H1 (cell line): ENCODE measurements at regions not wholly inside any gene's neighbourhood (a gene's known extent, or its start where the extent isn't known, plus 50 kb on each side); places are given as distances from the start of the nearest gene placed in this dataset.
"Not testable (repeated sequence)": the region's sequence is repeated elsewhere in the genome, so short reads cannot be mapped to it uniquely, and the experiment has no call there.

Source experiments
- CTCF ChIA-PET: fragments of 300-600 bp; sonication (Branson Sonifier 250); formaldehyde crosslinking; loops from one replicate; lab custom pipeline; 2021; ENCODE audit not compliant: partially characterized antibody; lab: Charles Lee
- POLR2A ChIA-PET: fragments of 300-600 bp; sonication (Branson Sonifier 250); formaldehyde crosslinking; loops from one replicate; lab custom pipeline; 2021; ENCODE audit warnings: inconsistent platforms; ENCODE audit not compliant: partially characterized antibody; lab: Charles Lee
- DNase-seq, 2 experiments: peaks; one replicate each; pipeline versions ENCODE4 v3.0.0 to v3.0.0-alpha.2; 2010 to 2022; ENCODE audit warnings: low spot score in 2 of 2, low read depth in 1 of 2, mixed read lengths in 1 of 2
- FAIRE-seq: peaks from 2 replicates; lab custom pipeline; 2011; peaks lifted over from hg19 to GRCh38; lab: Jason Lieb, UNC
- H2AFZ ChIP-seq: 2 replicates; pipeline ENCODE4 v1.8.1; 2012; ENCODE audit warnings: low read length, inconsistent platforms
- H2AK5ac ChIP-seq: 2 replicates; pipeline ENCODE4 v1.6.1; 2013; ENCODE audit warnings: low read depth, low read length
- H2BK120ac ChIP-seq: replicated peaks from 2 replicates; pipeline ENCODE3; 2013; ENCODE audit warnings: low read depth, low read length, inconsistent platforms
- H2BK12ac ChIP-seq: 2 replicates; pipeline ENCODE4 v1.6.1; 2013; ENCODE audit warnings: low read depth, low read length
- H2BK15ac ChIP-seq: 2 replicates; pipeline ENCODE4 v1.6.1; 2013; ENCODE audit warnings: low read length
- H2BK20ac ChIP-seq: 2 replicates; pipeline ENCODE4 v1.6.1; 2013; ENCODE audit warnings: low read length
- H2BK5ac ChIP-seq: 2 replicates; pipeline ENCODE4 v1.6.1; 2013; ENCODE audit warnings: low read depth, low read length
- H3K14ac ChIP-seq: 2 replicates; pipeline ENCODE4 v1.6.1; 2013; ENCODE audit warnings: inconsistent platforms; ENCODE audit not compliant: insufficient read length
- H3K18ac ChIP-seq: 2 replicates; pipeline ENCODE4 v1.6.1; 2013; ENCODE audit warnings: low read length; ENCODE audit errors: extremely low read depth
- H3K23ac ChIP-seq: 2 replicates; pipeline ENCODE4 v1.6.1; 2013; ENCODE audit warnings: inconsistent platforms; ENCODE audit not compliant: insufficient read length
- H3K23me2 ChIP-seq: 2 replicates; pipeline ENCODE4 v1.6.1; 2013; ENCODE audit warnings: low read depth, low read length
- H3K27ac ChIP-seq: 2 replicates; pipeline ENCODE4 v1.6.1; 2011; ENCODE audit warnings: low read depth, low read length, inconsistent platforms
- H3K27me3 ChIP-seq, 4 experiments: replicated peaks in 1 of 4; 1 replicate in 1 of 4; 2 replicates in 3 of 4; pipeline versions ENCODE4 v1.6.1 to v1.8.1; 2011 to 2013; ENCODE audit warnings: low read length in 3 of 4, mild to moderate bottlenecking in 3 of 4, inconsistent platforms in 2 of 4, mixed read lengths in 2 of 4, moderate library complexity in 1 of 4; ENCODE audit not compliant: control insufficient read depth in 3 of 4, insufficient read depth in 3 of 4; ENCODE audit errors: extremely low read depth in 1 of 4
- H3K36me3 ChIP-seq, 4 experiments: 2 replicates each; pipeline versions ENCODE4 v1.6.1 to v1.8.1; 2011 to 2013; ENCODE audit warnings: mild to moderate bottlenecking in 4 of 4, low read length in 3 of 4, moderate library complexity in 2 of 4, control low read depth in 1 of 4, inconsistent platforms in 1 of 4; ENCODE audit not compliant: insufficient read depth in 4 of 4, control insufficient read depth in 2 of 4
- H3K4ac ChIP-seq: replicated peaks from 2 replicates; pipeline ENCODE3; 2013; ENCODE audit warnings: low read length, low read depth, mixed read lengths, inconsistent platforms; ENCODE audit not compliant: insufficient read length
- H3K4me1 ChIP-seq, 4 experiments: replicated peaks in 1 of 4; 1 replicate in 1 of 4; 2 replicates in 3 of 4; pipeline versions ENCODE4 v1.6.1 to v1.8.1; 2011 to 2013; ENCODE audit warnings: low read length in 3 of 4, inconsistent platforms in 2 of 4, mixed read lengths in 1 of 4; ENCODE audit not compliant: insufficient read depth in 4 of 4, control insufficient read depth in 3 of 4
- H3K4me2 ChIP-seq, 2 experiments: 2 replicates each; pipeline versions ENCODE4 v1.6.1 to v1.8.1; 2011 to 2013; ENCODE audit warnings: low read depth in 2 of 2, low read length in 2 of 2, control low read depth in 1 of 2, inconsistent platforms in 1 of 2, mild to moderate bottlenecking in 1 of 2; ENCODE audit not compliant: insufficient read depth in 1 of 2
- H3K4me3 ChIP-seq, 4 experiments: fragments of 200-600, 300-600 bp in 1 of 4; sonication (generic), shearing (Covaris generic), sonication (Bioruptor Twin) in 1 of 4; 2 replicates each; pipeline versions ENCODE4 v1.5.1 to v1.8.1; 2011 to 2016; ENCODE audit warnings: low read length in 4 of 4, low read depth in 3 of 4, control low read depth in 2 of 4, inconsistent platforms in 2 of 4, mild to moderate bottlenecking in 2 of 4, mixed read lengths in 1 of 4, moderate library complexity in 1 of 4; ENCODE audit not compliant: insufficient read depth in 2 of 4; ENCODE audit errors: extremely low read depth in 1 of 4
- H3K56ac ChIP-seq: replicated peaks from 2 replicates; pipeline ENCODE3; 2013; ENCODE audit warnings: low read depth, mild to moderate bottlenecking, mixed read lengths, low read length, inconsistent platforms; ENCODE audit not compliant: insufficient read length
- H3K79me1 ChIP-seq: 2 replicates; pipeline ENCODE4 v1.6.1; 2013; ENCODE audit warnings: low read depth, low read length, control low read depth
- H3K79me2 ChIP-seq, 2 experiments: 2 replicates each; pipeline versions ENCODE4 v1.6.1 to v1.8.1; 2012 to 2013; ENCODE audit warnings: low read length in 2 of 2, mild to moderate bottlenecking in 2 of 2, inconsistent platforms in 1 of 2; ENCODE audit not compliant: insufficient read depth in 2 of 2, control insufficient read depth in 1 of 2
- H3K9ac ChIP-seq, 4 experiments: replicated peaks in 1 of 4; 1 replicate in 1 of 4; 2 replicates in 3 of 4; pipeline versions ENCODE4 v1.6.1 to v1.8.1; 2011 to 2013; ENCODE audit warnings: low read depth in 3 of 4, low read length in 3 of 4, control low read depth in 2 of 4, mild to moderate bottlenecking in 2 of 4, moderate library complexity in 2 of 4, inconsistent platforms in 1 of 4; ENCODE audit errors: extremely low read depth in 1 of 4
- H3K9me3 ChIP-seq, 2 experiments: 2 replicates each; pipeline versions ENCODE4 v1.6.1 to v1.8.1; 2012 to 2013; ENCODE audit warnings: mild to moderate bottlenecking in 2 of 2, moderate library complexity in 2 of 2, control low read depth in 1 of 2, inconsistent platforms in 1 of 2, low read depth in 1 of 2, low read length in 1 of 2, mixed read lengths in 1 of 2; ENCODE audit not compliant: insufficient read depth in 2 of 2
- H4K20me1 ChIP-seq, 2 experiments: replicated peaks in 1 of 2; 2 replicates each; pipeline versions ENCODE3 to v1.8.1; 2011 to 2013; ENCODE audit warnings: inconsistent platforms in 2 of 2, low read length in 2 of 2, mild to moderate bottlenecking in 1 of 2; ENCODE audit not compliant: insufficient read depth in 2 of 2, control insufficient read depth in 1 of 2
- H4K5ac ChIP-seq: 2 replicates; pipeline ENCODE4 v1.6.1; 2013; ENCODE audit warnings: low read length, low read depth, mixed read lengths, inconsistent platforms; ENCODE audit not compliant: insufficient read length
- H4K8ac ChIP-seq: 2 replicates; pipeline ENCODE4 v1.8.0; 2013; ENCODE audit warnings: mild to moderate bottlenecking, moderate library complexity, low read length, inconsistent platforms; ENCODE audit not compliant: insufficient read depth; ENCODE audit errors: extremely low read depth
- H4K91ac ChIP-seq: replicated peaks from 2 replicates; pipeline ENCODE3; 2013; ENCODE audit warnings: low read length, mixed read lengths, inconsistent platforms; ENCODE audit not compliant: insufficient read length
- E2F6 ChIP-seq: IDR thresholded peaks from 2 replicates; pipeline ENCODE4 v1.6.1; 2012; ENCODE audit warnings: inconsistent platforms
- POLR2AphosphoS5 ChIP-seq: IDR thresholded peaks from 2 replicates; pipeline ENCODE4 v1.6.1; 2011; ENCODE audit warnings: low read depth, low read length
- TAF1 ChIP-seq: IDR thresholded peaks from 2 replicates; pipeline ENCODE4 v1.6.1; 2011; ENCODE audit warnings: mild to moderate bottlenecking, low read depth, low read length
- WGBS, 2 experiments: shearing (Covaris generic) in 1 of 2; methylation state at CpG; one replicate each; pipeline versions ENCODE4 v1.1.6 to v1.1.7; 2013 to 2015; ENCODE audit warnings: low lambda C conversion rate in 2 of 2, mixed read lengths in 2 of 2, inconsistent platforms in 1 of 2, low coverage in 1 of 2, missing lambda C conversion rate in 1 of 2; ENCODE audit not compliant: insufficient replicate concordance in 2 of 2, insufficient coverage in 1 of 2, insufficient read length in 1 of 2; ENCODE audit errors: extremely low coverage in 1 of 2, missing lambda C conversion rate in 1 of 2; 5-methylcytosine and 5-hydroxymethylcytosine counted together

GRCh38 chr11:55457641-55458040, 89.9 kb downstream of the OR4A15 start (continued):
- TF ChIP-seq E2F6 (no peak), POLR2AphosphoS5 (no peak), TAF1 (no peak)

GRCh38 chr11:55459871-55460270, 92.1 kb downstream of the OR4A15 start:
- WGBS, 2 experiments: 80% methylated on average over 18 of the region's 19 CpGs; no CpG with 5 or more reads in 1 of the 2 experiments
- DNase-seq, H2BK5ac ChIP-seq, H2BK15ac ChIP-seq, H3K79me1 ChIP-seq, H3K36me3 ChIP-seq, H3K4ac ChIP-seq, POLR2A ChIA-PET, H2AFZ ChIP-seq, H4K91ac ChIP-seq, H3K79me2 ChIP-seq, H3K9ac ChIP-seq, H2BK12ac ChIP-seq, H3K27me3 ChIP-seq, H4K20me1 ChIP-seq, H3K23me2 ChIP-seq, H3K27ac ChIP-seq, H3K4me1 ChIP-seq, H3K4me2 ChIP-seq, H2AK5ac ChIP-seq, H2BK120ac ChIP-seq, H4K5ac ChIP-seq, H3K56ac ChIP-seq, H3K4me3 ChIP-seq, FAIRE-seq, H3K14ac ChIP-seq, H4K8ac ChIP-seq, H2BK20ac ChIP-seq, H3K18ac ChIP-seq, H3K23ac ChIP-seq: not testable (repeated sequence)
- CTCF ChIA-PET: interaction anchor here (0.6 kb wide), 1 partner anchor 148 kb away, joined by 3 read pairs; no protein-coding TSS in a partner anchor
- peaks cover 25 to 33% of the 10 kb centered on the region in 2 experiments for H3K9me3 ChIP-seq
